ENCODE measurements at regions not wholly inside any gene's neighbourhood (a gene's known extent, or its start where the extent isn't known, plus 50 kb on each side); places are given as distances from the start of the nearest gene placed in this dataset.

- TF ChIP-seq CTCF (IDR thresholded peaks at IDR 0.05 in 4 of 5, conservative IDR thresholded peaks at IDR 0.05 in 1 of 5) (no peak), POLR2A (IDR thresholded peaks at IDR 0.05) (no peak)
- Histone ChIP-seq H3K27me3 (no peaks in the 10 kb centered on the region), H3K9me3 (no peaks in the 10 kb centered on the region), H3K27ac (no peak overlapping the region), H3K4me1 (no peaks in the 10 kb centered on the region), H3K36me3 (no peaks in the 10 kb centered on the region), H3K4me3 (no peak overlapping the region)
- intact Hi-C loops (cut with DNase I; ENCODE audit: low total_unique reads) (no loop called here), in situ Hi-C loops (cut with MboI; ENCODE audit: low sequenced_read_pairs in 4 of 4) (no loop called here)
- DNase-seq, result no peak
- no peak for ATAC-seq
These were observed 1892.1 kb downstream of the MAT2B start for GRCh38 chr5:165397516-165397915.

- no peak for ATAC-seq
- no peak for DNase-seq
- no peaks in the 10 kb centered on the region for H3K36me3 ChIP-seq
- no peak for TF ChIP-seq POLR2A (IDR thresholded peaks at IDR 0.05)
- no peak for TF ChIP-seq CTCF (IDR thresholded peaks at IDR 0.05 in 4 of 5, conservative IDR thresholded peaks at IDR 0.05 in 1 of 5)
- intact Hi-C loops (cut with DNase I; ENCODE audit: low total_unique reads), result no loop called here
- H3K9me3 ChIP-seq, result no peaks in the 10 kb centered on the region
- in situ Hi-C loops (cut with MboI; ENCODE audit: low sequenced_read_pairs in 4 of 4), result no loop called here
- no peak overlapping the region for H3K27ac ChIP-seq
- H3K4me3 ChIP-seq, result no peak overlapping the region
- H3K27me3 ChIP-seq, result no peaks in the 10 kb centered on the region
- no peaks in the 10 kb centered on the region for H3K4me1 ChIP-seq
These were observed 1894.7 kb downstream of the MAT2B start for GRCh38 chr5:165400086-165400485.

GRCh38 chr5:165404917-165405316, 1899.5 kb downstream of the MAT2B start:
- Histone ChIP-seq H3K9me3 (peaks cover 0 to 3% (median 0%) of the 10 kb centered on the region in 3 donors), H3K36me3 (no peaks in the 10 kb centered on the region), H3K4me3 (no peak overlapping the region), H3K4me1 (no peaks in the 10 kb centered on the region), H3K27me3 (no peaks in the 10 kb centered on the region), H3K27ac (no peak overlapping the region)
- intact Hi-C loops (cut with DNase I; ENCODE audit: low total_unique reads) (no loop called here), in situ Hi-C loops (cut with MboI; ENCODE audit: low sequenced_read_pairs in 4 of 4) (no loop called here)
- ATAC-seq (no peak), DNase-seq (no peak)
- TF ChIP-seq POLR2A (IDR thresholded peaks at IDR 0.05) (no peak), CTCF (IDR thresholded peaks at IDR 0.05 in 4 of 5, conservative IDR thresholded peaks at IDR 0.05 in 1 of 5) (no peak)

GRCh38 chr5:165405340-165405739, 1899.9 kb downstream of the MAT2B start:
- H3K4me3 ChIP-seq, result no peak overlapping the region
- H3K9me3 ChIP-seq, result peaks cover 0 to 3% (median 0%) of the 10 kb centered on the region in 3 donors
- in situ Hi-C loops (cut with MboI; ENCODE audit: low sequenced_read_pairs in 4 of 4) (no loop called here), intact Hi-C loops (cut with DNase I; ENCODE audit: low total_unique reads) (no loop called here)
- DNase-seq, result no peak
- no peaks in the 10 kb centered on the region for H3K36me3 ChIP-seq
- no peaks in the 10 kb centered on the region for H3K4me1 ChIP-seq
- H3K27ac ChIP-seq, result no peak overlapping the region
- TF ChIP-seq CTCF (IDR thresholded peaks at IDR 0.05 in 4 of 5, conservative IDR thresholded peaks at IDR 0.05 in 1 of 5) (no peak), POLR2A (IDR thresholded peaks at IDR 0.05) (no peak)
- H3K27me3 ChIP-seq, result no peaks in the 10 kb centered on the region
- ATAC-seq, result no peak

- in situ Hi-C loops (cut with MboI; ENCODE audit: low sequenced_read_pairs in 4 of 4), result no loop called here
- DNase-seq (no peak), ATAC-seq (no peak)
- Histone ChIP-seq H3K27ac (no peak overlapping the region), H3K4me1 (no peaks in the 10 kb centered on the region), H3K27me3 (no peaks in the 10 kb centered on the region), H3K4me3 (no peak overlapping the region), H3K9me3 (peaks cover 0 to 3% (median 0%) of the 10 kb centered on the region in 3 donors), H3K36me3 (no peaks in the 10 kb centered on the region)
- TF ChIP-seq CTCF (IDR thresholded peaks at IDR 0.05 in 4 of 5, conservative IDR thresholded peaks at IDR 0.05 in 1 of 5), result no peak
- no peak for TF ChIP-seq POLR2A (IDR thresholded peaks at IDR 0.05)
- intact Hi-C loops (cut with DNase I; ENCODE audit: low total_unique reads), result no loop called here
These were observed 1901.9 kb downstream of the MAT2B start for GRCh38 chr5:165407352-165407751.

Data from gastrocnemius medialis (tissue), 4 donors.